B cell (primary cell): ENCODE measurements at regions not wholly inside any gene's neighbourhood (a gene's known extent, or its start where the extent isn't known, plus 50 kb on each side); places are given as distances from the start of the nearest gene placed in this dataset.

Experiments
- ATAC-seq: fragments of 200-7000 bp; cut with Tn5 transposase; one replicate; pipeline ENCODE4 v1.10.0; 2021; ENCODE audit warnings: low read depth, mild to moderate bottlenecking, moderate number of reproducible peaks, moderate library complexity
- CTCF ChIA-PET: fragments of 350-600 bp; sonication (Branson Sonifier 250); formaldehyde crosslinking; loops from one replicate; lab custom pipeline; 2021; ENCODE audit warnings: antibody characterized with exemption, inconsistent platforms; lab: Charles Lee
- POLR2A ChIA-PET: fragments of 350-600 bp; sonication (Branson Sonifier 250); formaldehyde crosslinking; loops from one replicate; lab custom pipeline; 2021; ENCODE audit warnings: antibody characterized with exemption; lab: Charles Lee
- DNase-seq: peaks from one replicate; pipeline ENCODE4 v3.0.0; 2013
- H2AFZ ChIP-seq: 2 replicates; pipeline ENCODE4 v1.6.1; 2012; ENCODE audit warnings: mild to moderate bottlenecking, low read depth, low read length; ENCODE audit not compliant: insufficient read depth, poor library complexity, severe bottlenecking
- H3K27ac ChIP-seq, 2 donors: 1 replicate in 1 of 2; 2 replicates in 1 of 2; pipeline ENCODE4 v1.5.1; 2012 to 2013; ENCODE audit warnings: low read length in 2 of 2, mild to moderate bottlenecking in 2 of 2, moderate library complexity in 1 of 2
- H3K27me3 ChIP-seq, 4 experiments: fragments of 200-600 bp in 1 of 4; sonication (generic) in 1 of 4; replicated peaks in 1 of 4; 1 replicate in 2 of 4; 2 replicates in 2 of 4; pipeline versions ENCODE4 v1.6.1 to v1.7.0; 2013 to 2016; ENCODE audit warnings: low read length in 3 of 4, mild to moderate bottlenecking in 2 of 4, mixed read lengths in 1 of 4, moderate library complexity in 1 of 4; ENCODE audit not compliant: insufficient read depth in 4 of 4, control insufficient read depth in 3 of 4; ENCODE audit errors: control extremely low read depth in 1 of 4
- H3K36me3 ChIP-seq, 2 experiments: replicated peaks in 1 of 2; 1 replicate in 1 of 2; 2 replicates in 1 of 2; pipeline versions ENCODE4 v1.6.1 to v1.7.1; 2013; ENCODE audit warnings: low read length in 1 of 2; ENCODE audit not compliant: insufficient read depth in 2 of 2, control insufficient read depth in 1 of 2; ENCODE audit errors: control extremely low read depth in 1 of 2, extremely low read depth in 1 of 2
- H3K4me1 ChIP-seq, 2 donors: fragments of 200-600 bp in 1 of 2; sonication (generic) in 1 of 2; 1 replicate in 1 of 2; 2 replicates in 1 of 2; pipeline versions ENCODE4 v1.5.1 to v1.6.1; 2013 to 2017; ENCODE audit warnings: low read length in 2 of 2; ENCODE audit not compliant: control insufficient read depth in 2 of 2, insufficient read depth in 2 of 2
- H3K4me2 ChIP-seq: replicated peaks from 2 replicates; pipeline ENCODE3; 2012; ENCODE audit warnings: mild to moderate bottlenecking, low read depth, low read length; ENCODE audit not compliant: poor library complexity, severe bottlenecking
- H3K4me3 ChIP-seq, 5 experiments: fragments of 200-600 bp in 1 of 5; sonication (generic) in 1 of 5; 1 replicate in 3 of 5; 2 replicates in 2 of 5; pipeline versions ENCODE4 v1.5.1 to v1.7.0; 2011 to 2016; ENCODE audit warnings: low read length in 4 of 5, mild to moderate bottlenecking in 4 of 5, low read depth in 2 of 5, control low read depth in 1 of 5, moderate library complexity in 1 of 5; ENCODE audit not compliant: insufficient read depth in 1 of 5; ENCODE audit errors: control extremely low read depth in 1 of 5, extremely low read depth in 1 of 5
- H3K79me2 ChIP-seq: fragments of 200-600 bp; sonication (generic); one replicate; pipeline ENCODE4 v1.6.0; 2016; ENCODE audit warnings: low read length; ENCODE audit not compliant: control insufficient read depth, insufficient read depth
- H3K9ac ChIP-seq: fragments of 200-600 bp; sonication (generic); 2 replicates; pipeline ENCODE4 v1.6.1; 2017; ENCODE audit warnings: mild to moderate bottlenecking, low read length, moderate library complexity
- H3K9me3 ChIP-seq, 3 donors: one replicate each; pipeline versions ENCODE4 v1.6.1 to v1.7.1; 2013; ENCODE audit warnings: low read length in 2 of 3; ENCODE audit not compliant: control insufficient read depth in 2 of 3, insufficient read depth in 1 of 3; ENCODE audit errors: control extremely low read depth in 1 of 3
- H4K20me1 ChIP-seq: 2 replicates; pipeline ENCODE4 v1.6.0; 2012; ENCODE audit warnings: mild to moderate bottlenecking, low read length; ENCODE audit not compliant: insufficient read depth, control insufficient read depth, poor library complexity, severe bottlenecking
- H3K27ac Mint-ChIP-seq: one replicate; pipeline ENCODE4 v1.8.0; 2021; ENCODE audit warnings: mixed read lengths
- H3K27me3 Mint-ChIP-seq: one replicate; pipeline ENCODE4 v1.8.0; 2021; ENCODE audit warnings: mixed read lengths
- H3K4me1 Mint-ChIP-seq: one replicate; pipeline ENCODE4 v1.8.0; 2021; ENCODE audit warnings: mixed read lengths
- H3K4me3 Mint-ChIP-seq: one replicate; pipeline ENCODE4 v1.8.0; 2021; ENCODE audit warnings: mixed read lengths
- H3K9me3 Mint-ChIP-seq: one replicate; pipeline ENCODE4 v1.8.0; 2022; ENCODE audit warnings: mixed read lengths; ENCODE audit not compliant: insufficient read depth
- EZH2 ChIP-seq: IDR thresholded peaks from 2 replicates; pipeline ENCODE4 v1.6.1; 2012; ENCODE audit warnings: borderline replicate concordance, low read depth, mild to moderate bottlenecking, moderate library complexity, low read length; ENCODE audit not compliant: insufficient read depth, poor library complexity, severe bottlenecking
- WGBS: methylation state at CpG from one replicate; pipeline ENCODE4 v1.1.5; 2013; ENCODE audit warnings: missing lambda C conversion rate; ENCODE audit not compliant: insufficient coverage; 5-methylcytosine and 5-hydroxymethylcytosine counted together
- intact Hi-C: fragments of 100-400 bp; cut with micrococcal nuclease; formaldehyde crosslinking; loops from one replicate; pipeline ENCODE4 v1.10.0; 2022
- TF ChIP-seq, protein P1 (sequence below): fragments of 200-600 bp; IDR thresholded peaks from one replicate; pipeline ENCODE4 v1.8.0; 2022; ENCODE audit warnings: antibody characterized with exemption, mild to moderate bottlenecking

DNA sequence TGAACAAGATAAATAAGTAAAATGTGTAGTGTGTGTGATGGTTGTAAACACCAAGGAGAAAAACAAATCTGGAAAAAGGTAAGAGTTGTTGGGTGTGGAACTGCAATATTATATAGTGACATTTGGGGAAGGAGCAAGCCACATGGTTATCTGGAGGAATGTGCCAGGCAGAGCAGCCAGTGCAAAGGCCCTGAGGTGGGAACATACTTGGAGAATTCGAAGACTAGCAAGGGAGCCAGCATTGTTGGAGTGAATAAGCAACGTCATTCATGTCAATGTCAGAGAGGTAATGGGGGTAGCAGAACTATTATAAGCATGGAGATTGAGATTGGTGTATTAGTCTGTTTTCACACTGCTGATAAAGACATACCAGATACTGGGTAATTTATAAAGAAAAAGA is 241.5 kb upstream of the LHX5 start:
- H2AFZ ChIP-seq, result no peak overlapping the region
- H3K27ac ChIP-seq, result no peak overlapping the region
- H3K4me1 Mint-ChIP-seq, result no peaks in the 10 kb centered on the region
- H3K36me3 ChIP-seq, result no peaks in the 10 kb centered on the region
- H3K9me3 Mint-ChIP-seq, result peaks cover 7% of the 10 kb centered on the region
- H4K20me1 ChIP-seq, result no peaks in the 10 kb centered on the region
- intact Hi-C loops, result no loop called here
- WGBS, result 40% methylated on average over 1 of the region's 2 CpGs
- TF ChIP-seq EZH2, result no peak
- TF ChIP-seq, protein P1, sequence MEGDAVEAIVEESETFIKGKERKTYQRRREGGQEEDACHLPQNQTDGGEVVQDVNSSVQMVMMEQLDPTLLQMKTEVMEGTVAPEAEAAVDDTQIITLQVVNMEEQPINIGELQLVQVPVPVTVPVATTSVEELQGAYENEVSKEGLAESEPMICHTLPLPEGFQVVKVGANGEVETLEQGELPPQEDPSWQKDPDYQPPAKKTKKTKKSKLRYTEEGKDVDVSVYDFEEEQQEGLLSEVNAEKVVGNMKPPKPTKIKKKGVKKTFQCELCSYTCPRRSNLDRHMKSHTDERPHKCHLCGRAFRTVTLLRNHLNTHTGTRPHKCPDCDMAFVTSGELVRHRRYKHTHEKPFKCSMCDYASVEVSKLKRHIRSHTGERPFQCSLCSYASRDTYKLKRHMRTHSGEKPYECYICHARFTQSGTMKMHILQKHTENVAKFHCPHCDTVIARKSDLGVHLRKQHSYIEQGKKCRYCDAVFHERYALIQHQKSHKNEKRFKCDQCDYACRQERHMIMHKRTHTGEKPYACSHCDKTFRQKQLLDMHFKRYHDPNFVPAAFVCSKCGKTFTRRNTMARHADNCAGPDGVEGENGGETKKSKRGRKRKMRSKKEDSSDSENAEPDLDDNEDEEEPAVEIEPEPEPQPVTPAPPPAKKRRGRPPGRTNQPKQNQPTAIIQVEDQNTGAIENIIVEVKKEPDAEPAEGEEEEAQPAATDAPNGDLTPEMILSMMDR, result no peak
- H3K4me1 ChIP-seq, result no peaks in the 10 kb centered on the region
- no peak overlapping the region for H3K4me3 Mint-ChIP-seq
- H3K79me2 ChIP-seq, result no peaks in the 10 kb centered on the region
- no peak overlapping the region for H3K4me2 ChIP-seq
- H3K27me3 ChIP-seq, result peaks cover 0 to 5% (median 0%) of the 10 kb centered on the region in 4 experiments
- no peak overlapping the region for H3K27ac Mint-ChIP-seq
- DNase-seq (no peak), ATAC-seq (no peak)
- H3K9me3 ChIP-seq, result peaks cover 0 to 8% (median 3%) of the 10 kb centered on the region in 3 donors
- no peak overlapping the region for H3K9ac ChIP-seq
- POLR2A ChIA-PET, result no interaction called here
- H3K4me3 ChIP-seq, result no peak overlapping the region
- peaks cover 28% of the 10 kb centered on the region for H3K27me3 Mint-ChIP-seq
- CTCF ChIA-PET, result no interaction called here

DNA sequence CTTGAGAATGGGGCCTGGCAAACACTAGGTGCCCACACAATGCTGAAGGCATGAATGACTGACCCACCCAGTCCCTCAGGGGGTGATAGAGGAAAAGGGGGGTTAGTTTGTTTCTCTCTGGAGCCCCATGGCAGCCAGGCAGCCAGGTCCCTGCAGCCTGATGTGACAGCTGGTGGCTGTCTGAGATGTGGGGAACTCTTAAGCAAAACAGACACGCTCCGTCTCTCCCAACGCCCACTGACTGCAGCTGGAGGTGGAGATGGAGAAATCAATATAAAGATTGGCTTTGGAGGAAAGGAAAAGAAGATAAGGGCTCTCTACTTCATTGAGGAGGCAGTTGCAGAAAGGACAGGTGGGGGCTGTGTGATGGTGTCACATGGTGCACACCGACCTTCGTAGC is 240.8 kb upstream of the LHX5 start:
- Mint-ChIP-seq H3K27me3 (peaks cover 28% of the 10 kb centered on the region), H3K9me3 (peaks cover 7% of the 10 kb centered on the region), H3K4me3 (no peak overlapping the region), H3K4me1 (no peaks in the 10 kb centered on the region), H3K27ac (no peak overlapping the region)
- H3K4me3 ChIP-seq, result no peak overlapping the region
- no peaks in the 10 kb centered on the region for H3K79me2 ChIP-seq
- no peak overlapping the region for H3K27ac ChIP-seq
- no peak overlapping the region for H3K4me2 ChIP-seq
- H3K9me3 ChIP-seq, result peaks cover 0 to 6% (median 3%) of the 10 kb centered on the region in 3 donors
- DNase-seq (no peak), ATAC-seq (no peak)
- POLR2A ChIA-PET, result no interaction called here
- TF ChIP-seq, protein P1, result no peak
- TF ChIP-seq EZH2, result no peak
- CTCF ChIA-PET, result no interaction called here
- H2AFZ ChIP-seq, result no peak overlapping the region
- intact Hi-C loops, result no loop called here
- H4K20me1 ChIP-seq, result no peaks in the 10 kb centered on the region
- no peak overlapping the region for H3K9ac ChIP-seq
- H3K27me3 ChIP-seq, result peaks cover 0 to 5% (median 0%) of the 10 kb centered on the region in 4 experiments
- whole genome bisulfite sequencing, result 88% methylated on average over 5 of the region's 5 CpGs
- H3K4me1 ChIP-seq, result no peaks in the 10 kb centered on the region
- no peaks in the 10 kb centered on the region for H3K36me3 ChIP-seq
